Stomach smooth muscle (tissue), 2 donors: ENCODE measurements at regions not wholly inside any gene's neighbourhood (a gene's known extent, or its start where the extent isn't known, plus 50 kb on each side); places are given as distances from the start of the nearest gene placed in this dataset.

Source experiments
- H3K27ac ChIP-seq: one replicate; pipeline ENCODE4 v1.7.0; 2013; ENCODE audit warnings: mild to moderate bottlenecking, low read length, inconsistent platforms
- H3K27me3 ChIP-seq, 2 donors: one replicate each; pipeline ENCODE4 v1.7.0; 2013; ENCODE audit warnings: low read length in 2 of 2; ENCODE audit not compliant: insufficient read depth in 2 of 2, control insufficient read depth in 1 of 2
- H3K36me3 ChIP-seq, 2 donors: one replicate each; pipeline ENCODE4 v1.7.0; 2013; ENCODE audit warnings: low read length in 2 of 2; ENCODE audit not compliant: control insufficient read depth in 2 of 2, insufficient read depth in 2 of 2
- H3K4me1 ChIP-seq: one replicate; pipeline ENCODE4 v1.7.0; 2013; ENCODE audit warnings: low read length; ENCODE audit not compliant: control insufficient read depth, insufficient read depth
- H3K4me3 ChIP-seq, 2 donors: one replicate each; pipeline ENCODE4 v1.7.0; 2013; ENCODE audit warnings: low read length in 2 of 2
- H3K9ac ChIP-seq, 2 donors: one replicate each; pipeline ENCODE4 v1.7.0; 2013; ENCODE audit warnings: low read length in 2 of 2, mild to moderate bottlenecking in 1 of 2
- H3K9me3 ChIP-seq, 2 donors: one replicate each; pipeline ENCODE4 v1.7.0; 2013; ENCODE audit warnings: low read length in 2 of 2; ENCODE audit not compliant: control insufficient read depth in 2 of 2
- donor health status: healthy.
- donor health status: Pancreatic carcinoma.

GRCh38 chr3:72150634-72151412 is 365.9 kb upstream of the PROK2 start:
- H3K4me3 ChIP-seq = no peak overlapping the region
- H3K9ac ChIP-seq = no peak overlapping the region
- H3K4me1 ChIP-seq = peaks cover 28% of the 10 kb centered on the region
- H3K27me3 ChIP-seq = peaks cover 0 to 2% of the 10 kb centered on the region in 2 donors
- H3K9me3 ChIP-seq = no peaks in the 10 kb centered on the region
- H3K27ac ChIP-seq = no peak overlapping the region
- H3K36me3 ChIP-seq = no peaks in the 10 kb centered on the region

GRCh38 chr3:72149645-72150300 is 364.8 kb upstream of the PROK2 start:
- no peaks in the 10 kb centered on the region for H3K9me3 ChIP-seq
- no peaks in the 10 kb centered on the region for H3K36me3 ChIP-seq
- H3K27me3 ChIP-seq = peaks cover 0 to 2% of the 10 kb centered on the region in 2 donors
- H3K27ac ChIP-seq = no peak overlapping the region
- H3K9ac ChIP-seq = no peak overlapping the region
- H3K4me1 ChIP-seq = peaks cover 19% of the 10 kb centered on the region
- no peak overlapping the region for H3K4me3 ChIP-seq

- H3K9ac ChIP-seq = no peak overlapping the region
Measured at GRCh38 chr3:72147600-72147999, 362.7 kb upstream of the PROK2 start.

GRCh38 chr3:72145506-72146380 is 360.8 kb upstream of the PROK2 start:
- no peaks in the 10 kb centered on the region for H3K9me3 ChIP-seq
- no peaks in the 10 kb centered on the region for H3K36me3 ChIP-seq
- H3K27ac ChIP-seq = no peak overlapping the region
- no peak overlapping the region for H3K9ac ChIP-seq
- no peaks in the 10 kb centered on the region for H3K4me1 ChIP-seq
- H3K4me3 ChIP-seq = no peak overlapping the region
- H3K27me3 ChIP-seq = peaks cover 0 to 2% of the 10 kb centered on the region in 2 donors

More at GRCh38 chr3:72147600-72147999, 362.7 kb upstream of the PROK2 start:
- H3K4me1 ChIP-seq = peaks cover 9% of the 10 kb centered on the region
- no peak overlapping the region for H3K4me3 ChIP-seq
- no peak overlapping the region for H3K27ac ChIP-seq
- no peaks in the 10 kb centered on the region for H3K36me3 ChIP-seq
- peaks cover 0 to 2% of the 10 kb centered on the region in 2 donors for H3K27me3 ChIP-seq
- no peaks in the 10 kb centered on the region for H3K9me3 ChIP-seq

GRCh38 chr3:72144773-72145505 is 360.0 kb upstream of the PROK2 start:
- no peaks in the 10 kb centered on the region for H3K36me3 ChIP-seq
- H3K4me3 ChIP-seq = no peak overlapping the region
- no peaks in the 10 kb centered on the region for H3K4me1 ChIP-seq
- no peak overlapping the region for H3K27ac ChIP-seq
- H3K27me3 ChIP-seq = peaks cover 0 to 2% of the 10 kb centered on the region in 2 donors
- no peaks in the 10 kb centered on the region for H3K9me3 ChIP-seq
- H3K9ac ChIP-seq = no peak overlapping the region

- H3K36me3 ChIP-seq = no peaks in the 10 kb centered on the region
- peaks cover 0 to 2% of the 10 kb centered on the region in 2 donors for H3K27me3 ChIP-seq
- no peaks in the 10 kb centered on the region for H3K4me1 ChIP-seq
- no peak overlapping the region for H3K4me3 ChIP-seq
- no peak overlapping the region for H3K9ac ChIP-seq
- H3K9me3 ChIP-seq = no peaks in the 10 kb centered on the region
- H3K27ac ChIP-seq = no peak overlapping the region
Measured at GRCh38 chr3:72143966-72144717, 359.2 kb upstream of the PROK2 start.

- Histone ChIP-seq H3K27ac (no peak overlapping the region), H3K36me3 (no peaks in the 10 kb centered on the region), H3K27me3 (peaks cover 0 to 2% of the 10 kb centered on the region in 2 donors), H3K4me3 (no peak overlapping the region), H3K4me1 (no peaks in the 10 kb centered on the region), H3K9me3 (no peaks in the 10 kb centered on the region), H3K9ac (no peak overlapping the region)
Measured at GRCh38 chr3:72143322-72143721, 358.4 kb upstream of the PROK2 start.

GRCh38 chr3:72142028-72142427 is 357.1 kb upstream of the PROK2 start:
- Histone ChIP-seq H3K9me3 (no peaks in the 10 kb centered on the region), H3K4me3 (no peak overlapping the region), H3K9ac (no peak overlapping the region), H3K27me3 (peaks cover 0 to 2% of the 10 kb centered on the region in 2 donors), H3K4me1 (no peaks in the 10 kb centered on the region), H3K27ac (no peak overlapping the region), H3K36me3 (no peaks in the 10 kb centered on the region)

GRCh38 chr3:72141264-72141663 is 356.3 kb upstream of the PROK2 start:
- no peak overlapping the region for H3K9ac ChIP-seq
- H3K27me3 ChIP-seq = no peaks in the 10 kb centered on the region
- no peaks in the 10 kb centered on the region for H3K36me3 ChIP-seq
- no peaks in the 10 kb centered on the region for H3K4me1 ChIP-seq
- no peaks in the 10 kb centered on the region for H3K9me3 ChIP-seq
- H3K4me3 ChIP-seq = no peak overlapping the region
- no peak overlapping the region for H3K27ac ChIP-seq
